DOHH2 (cell line): ENCODE measurements at regions not wholly inside any gene's neighbourhood (a gene's known extent, or its start where the extent isn't known, plus 50 kb on each side); places are given as distances from the start of the nearest gene placed in this dataset.

Experiments
- CTCF ChIP-seq: fragments of 200-600 bp; sonication (generic); IDR thresholded peaks from one replicate; pipeline ENCODE4 v1.5.1; 2014; ENCODE audit warnings: antibody characterized with exemption, mild to moderate bottlenecking, low read depth, low read length; ENCODE audit not compliant: poor library complexity, severe bottlenecking
- EZH2phosphoT487 ChIP-seq: fragments of 200-600 bp; sonication (generic); IDR thresholded peaks from 2 replicates; pipeline ENCODE4 v1.6.1; 2017; ENCODE audit warnings: borderline replicate concordance, mild to moderate bottlenecking, antibody characterized with exemption, low read length, moderate library complexity, mixed read lengths

- no peak for TF ChIP-seq CTCF
- no peak for TF ChIP-seq EZH2phosphoT487
Measured at GRCh38 chr4:106478152-106478551, 109.6 kb upstream of the GIMD1 start.
